ENCODE measurements at regions not wholly inside any gene's neighbourhood (a gene's known extent, or its start where the extent isn't known, plus 50 kb on each side); places are given as distances from the start of the nearest gene placed in this dataset.
A peak's percentile ranks its signal among the peaks of the same experiment; 100 is the strongest.

DNA sequence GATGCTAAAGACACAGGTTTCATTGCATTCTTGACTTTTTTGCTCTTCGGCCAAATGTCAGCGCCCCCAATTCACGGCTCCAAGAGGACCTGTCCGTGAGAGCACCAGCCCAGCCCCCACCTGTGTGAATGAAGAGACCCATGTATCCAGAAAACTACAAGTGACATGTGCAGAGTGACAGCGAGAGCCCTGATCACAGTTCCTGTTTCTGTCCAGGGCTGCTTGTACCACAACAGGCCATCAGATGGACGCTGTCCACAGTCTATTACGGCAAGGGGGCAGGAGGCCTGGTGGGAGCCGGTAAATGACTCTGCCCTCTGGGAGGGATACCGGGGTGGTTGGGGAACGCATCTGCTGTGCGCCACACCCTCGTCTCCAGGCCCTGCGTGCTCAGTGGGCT lies 520.9 kb upstream of the ID2 start:
- Histone ChIP-seq H3K36me3 (no peaks in the 10 kb centered on the region), H3K9ac (no peak overlapping the region), H3K4me3 (no peak overlapping the region), H3K9me3 (replicated peaks in 1 of 11) (peaks cover 0 to 13% (median 0%) of the 10 kb centered on the region in 11 experiments; a peak in 4 of 22 replicates), H3K4me1 (peaks cover 0 to 16% (median 12%) of the 10 kb centered on the region in 10 experiments; a peak in 12 of 20 replicates), H3K4me2 (0 out of 22 replicates have a peak overlapping the region, but pooled peaks of 1 of the 11 experiments have one; percentile 6), H3K27me3 (no peaks in the 10 kb centered on the region), H3K27ac (no peak overlapping the region), H4K20me1 (no peaks in the 10 kb centered on the region)
- TF ChIP-seq Cebpa-rat (IDR thresholded peaks at IDR 0.05): no peak

DNA sequence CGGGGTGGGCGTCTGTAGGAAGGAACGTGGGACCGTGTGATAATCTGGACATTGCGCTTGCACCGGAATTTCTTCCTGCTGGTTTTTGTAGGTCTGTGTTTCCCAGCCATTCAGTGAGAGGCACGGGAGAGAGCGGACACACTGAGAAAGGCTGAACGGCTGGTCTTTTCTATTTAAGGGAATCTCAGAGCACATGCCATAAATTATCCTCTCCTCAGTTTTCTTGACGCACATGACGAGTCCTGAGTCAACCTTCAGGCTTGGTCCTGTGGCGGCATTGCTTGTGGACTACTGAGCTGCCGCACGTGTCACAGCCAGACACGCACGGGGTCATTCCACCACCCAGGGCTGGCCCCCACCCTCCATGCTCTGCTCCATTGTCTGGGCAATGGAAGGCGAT lies 519.3 kb upstream of the ID2 start:
- TF ChIP-seq Cebpa-rat (IDR thresholded peaks at IDR 0.05): no peak
- 0 out of 22 replicates have a peak, but pooled peaks cover 0 to 3% (median 0%) of the 10 kb centered on the region in 11 experiments for H3K9me3 ChIP-seq (replicated peaks in 1 of 11)
- H3K9ac ChIP-seq: no peak overlapping the region
- peaks cover 0 to 16% (median 12%) of the 10 kb centered on the region in 10 experiments; a peak in 12 of 20 replicates for H3K4me1 ChIP-seq
- H3K27ac ChIP-seq: no peak overlapping the region
- H3K4me2 ChIP-seq: no peak overlapping the region
- H3K27me3 ChIP-seq: no peaks in the 10 kb centered on the region
- no peaks in the 10 kb centered on the region; a peak in 1 of 22 replicates for H4K20me1 ChIP-seq
- no peak overlapping the region for H3K4me3 ChIP-seq
- H3K36me3 ChIP-seq: no peaks in the 10 kb centered on the region

DNA sequence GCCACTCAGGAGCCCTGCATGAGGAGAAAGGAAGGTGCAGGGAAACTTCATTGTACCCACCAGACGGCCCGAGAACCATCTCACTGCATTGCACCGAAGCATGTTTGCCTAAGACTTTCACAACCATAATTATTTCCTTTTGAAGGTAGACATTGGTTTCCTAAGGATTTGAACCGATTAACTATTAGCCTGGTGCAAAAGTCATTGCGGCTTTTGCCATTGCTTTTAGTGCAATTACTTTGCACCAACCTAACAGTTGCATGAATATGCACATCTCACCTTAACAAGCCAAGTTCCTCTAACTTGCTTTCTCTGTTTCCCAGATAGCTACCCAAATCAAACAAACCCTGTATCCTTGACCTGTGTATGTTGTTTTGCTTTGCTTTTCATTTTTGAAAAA lies 516.3 kb upstream of the ID2 start:
- H3K4me1 ChIP-seq: peaks cover 0 to 15% (median 7%) of the 10 kb centered on the region in 10 experiments; a peak in 6 of 20 replicates
- TF ChIP-seq Cebpa-rat (IDR thresholded peaks at IDR 0.05): no peak
- no peaks in the 10 kb centered on the region for H3K27me3 ChIP-seq
- no peak overlapping the region for H3K9ac ChIP-seq
- H4K20me1 ChIP-seq: no peaks in the 10 kb centered on the region; a peak in 1 of 22 replicates
- no peak overlapping the region for H3K4me3 ChIP-seq
- no peak overlapping the region for H3K27ac ChIP-seq
- 0 out of 22 replicates have a peak, but pooled peaks cover 0 to 3% (median 0%) of the 10 kb centered on the region in 11 experiments for H3K9me3 ChIP-seq (replicated peaks in 1 of 11)
- no peak overlapping the region for H3K4me2 ChIP-seq
- no peaks in the 10 kb centered on the region for H3K36me3 ChIP-seq

DNA sequence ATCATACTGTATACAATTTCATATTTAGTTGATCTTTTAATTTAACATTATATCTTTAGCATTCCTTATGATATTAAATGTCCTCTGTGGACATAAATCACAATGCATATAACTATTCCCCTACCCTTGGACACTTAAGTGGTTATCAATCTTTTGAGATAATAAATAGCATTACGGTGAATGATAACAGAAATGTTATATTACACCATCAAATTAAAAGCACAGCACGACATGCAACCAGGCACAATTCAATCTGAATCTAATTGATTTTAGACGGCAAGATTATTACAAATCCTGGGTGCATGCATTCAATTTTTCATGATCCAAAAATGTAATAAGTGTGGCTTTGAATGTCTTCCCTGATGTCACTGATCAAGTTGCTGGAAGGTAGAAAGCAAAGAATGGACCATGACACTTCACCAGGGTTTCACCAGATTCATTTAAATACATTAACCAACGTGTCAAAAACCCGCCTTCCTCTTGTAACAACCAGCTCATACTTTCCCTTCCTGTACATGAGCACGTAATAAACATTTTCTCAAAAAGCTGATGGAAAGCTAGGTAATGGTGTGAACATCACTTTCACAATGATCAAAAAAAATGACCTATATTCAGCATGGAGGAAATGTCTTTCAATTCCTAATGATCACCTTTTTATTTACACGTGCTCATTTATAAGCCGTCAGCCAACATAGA lies 513.7 kb upstream of the ID2 start:
- Histone ChIP-seq H3K9ac (no peak overlapping the region), H3K4me3 (no peak overlapping the region), H3K9me3 (replicated peaks in 1 of 11) (0 out of 22 replicates have a peak, but pooled peaks cover 0 to 3% (median 0%) of the 10 kb centered on the region in 11 experiments), H3K27ac (no peak overlapping the region), H3K36me3 (no peaks in the 10 kb centered on the region), H3K27me3 (no peaks in the 10 kb centered on the region), H3K4me2 (no peak overlapping the region), H4K20me1 (no peaks in the 10 kb centered on the region; a peak in 1 of 22 replicates), H3K4me1 (peaks cover 0 to 17% (median 8%) of the 10 kb centered on the region in 10 experiments; a peak in 6 of 20 replicates)
- TF ChIP-seq Cebpa-rat (IDR thresholded peaks at IDR 0.05): no peak

DNA sequence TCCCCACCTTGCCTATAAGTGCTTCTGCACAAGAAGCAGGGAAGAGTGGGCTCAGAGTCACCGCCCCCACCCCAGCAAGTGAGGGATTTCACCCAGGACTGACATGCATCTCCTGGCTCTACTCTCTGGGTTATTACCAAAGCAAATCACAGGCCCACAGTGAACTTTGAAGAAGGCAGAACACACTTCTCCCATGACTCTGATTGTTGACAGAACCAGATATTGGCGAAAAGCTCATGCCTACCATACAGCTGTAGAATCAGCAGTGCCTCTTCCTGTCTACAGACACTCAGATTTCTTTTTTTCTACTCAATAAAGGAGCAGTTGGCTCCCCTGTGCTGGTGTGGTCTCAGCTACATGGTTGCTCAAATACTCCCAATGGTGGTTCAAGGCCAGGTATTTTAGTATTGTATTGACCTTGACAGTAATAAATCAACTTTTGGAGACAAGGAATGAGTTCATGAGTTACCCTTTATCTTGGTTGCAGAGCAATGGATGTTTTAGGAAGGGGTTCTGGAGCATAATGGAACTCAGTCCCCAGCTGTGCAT lies 512.9 kb upstream of the ID2 start:
- Histone ChIP-seq H3K27ac (no peak overlapping the region), H3K9ac (no peak overlapping the region), H3K9me3 (replicated peaks in 1 of 11) (0 out of 22 replicates have a peak, but pooled peaks cover 0 to 3% (median 0%) of the 10 kb centered on the region in 11 experiments), H3K36me3 (no peaks in the 10 kb centered on the region), H3K27me3 (no peaks in the 10 kb centered on the region), H3K4me2 (0 out of 22 replicates have a peak overlapping the region, but pooled peaks of 4 of the 11 experiments have one; percentile 0 to 33 (median 22)), H4K20me1 (no peaks in the 10 kb centered on the region; a peak in 1 of 22 replicates), H3K4me1 (peaks cover 0 to 17% (median 8%) of the 10 kb centered on the region in 10 experiments; a peak in 8 of 20 replicates), H3K4me3 (no peak overlapping the region)
- no peak for TF ChIP-seq Cebpa-rat (IDR thresholded peaks at IDR 0.05)

DNA sequence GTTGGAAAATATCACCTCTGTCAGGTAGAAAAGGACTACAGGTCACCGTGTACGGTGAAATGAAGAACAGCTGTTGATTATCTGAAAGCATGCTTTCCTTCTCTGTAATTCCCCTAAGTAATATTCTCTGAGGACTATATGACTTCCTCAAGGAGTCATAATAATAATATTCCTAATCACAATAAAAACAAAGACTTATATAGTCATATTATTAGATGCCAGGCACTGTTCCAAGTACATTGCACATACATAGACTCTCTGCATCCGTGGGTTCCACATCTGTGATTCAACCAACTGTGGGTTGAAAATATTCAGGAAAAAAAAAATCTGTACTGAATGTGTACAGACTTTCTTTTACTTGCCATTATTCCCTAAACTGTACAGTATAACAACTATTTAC lies 512.4 kb upstream of the ID2 start:
- Histone ChIP-seq H4K20me1 (no peaks in the 10 kb centered on the region; a peak in 1 of 22 replicates), H3K4me1 (peaks cover 2 to 19% (median 10%) of the 10 kb centered on the region in 10 experiments; a peak in 13 of 20 replicates), H3K4me2 (peak overlapping the region in 4 of 11 experiments; percentile 0 to 33 (median 22); a peak in 1 of 22 replicates), H3K9me3 (replicated peaks in 1 of 11) (0 out of 22 replicates have a peak, but pooled peaks cover 0 to 2% (median 0%) of the 10 kb centered on the region in 11 experiments), H3K36me3 (no peaks in the 10 kb centered on the region), H3K9ac (no peak overlapping the region), H3K27me3 (no peaks in the 10 kb centered on the region), H3K27ac (no peak overlapping the region), H3K4me3 (no peak overlapping the region)
- TF ChIP-seq Cebpa-rat (IDR thresholded peaks at IDR 0.05): no peak

DNA sequence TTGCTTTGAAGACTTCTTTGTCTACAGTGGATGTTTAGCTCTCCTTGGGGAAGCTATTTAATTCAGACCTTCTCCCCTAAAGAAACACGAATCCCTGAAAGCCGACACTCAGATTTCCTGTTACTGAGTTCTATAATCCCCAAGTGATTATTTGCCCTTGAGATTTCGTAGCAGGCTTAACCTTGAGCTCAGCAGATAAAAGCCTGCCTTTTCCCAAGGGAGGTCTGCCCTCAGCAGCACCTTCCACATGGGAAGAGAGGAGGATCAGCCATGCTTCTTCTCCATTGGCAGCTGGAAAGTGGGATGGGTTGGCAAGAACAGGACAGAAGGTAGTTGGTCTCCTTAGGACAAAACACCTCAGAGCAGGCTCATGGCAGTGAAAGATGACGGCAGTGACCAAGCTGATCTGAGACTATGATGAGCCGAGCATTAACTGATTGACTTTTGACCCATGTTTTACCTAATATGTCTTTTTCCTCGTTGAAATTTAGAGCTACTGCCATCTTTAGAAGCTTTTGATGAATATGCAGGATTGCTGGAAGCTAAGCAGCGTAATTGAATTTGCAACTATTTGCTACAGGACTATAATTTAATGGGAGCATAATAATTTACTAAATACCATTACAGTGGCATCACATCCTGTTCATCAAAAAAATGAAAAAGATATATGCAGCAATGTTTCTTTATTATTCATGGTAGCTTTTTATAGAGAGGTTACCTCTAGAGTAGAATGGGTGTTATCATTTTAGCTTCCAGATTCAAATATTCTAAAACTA lies 511.1 kb upstream of the ID2 start:
- Histone ChIP-seq H3K27me3 (no peaks in the 10 kb centered on the region), H3K4me1 (peaks cover 4 to 22% (median 14%) of the 10 kb centered on the region in 10 experiments; a peak in 13 of 20 replicates), H3K36me3 (no peaks in the 10 kb centered on the region), H3K9me3 (replicated peaks in 1 of 11) (peaks cover 0 to 5% (median 0%) of the 10 kb centered on the region in 11 experiments; a peak in 1 of 22 replicates), H3K9ac (no peak overlapping the region), H4K20me1 (no peaks in the 10 kb centered on the region; a peak in 1 of 22 replicates), H3K27ac (no peak overlapping the region), H3K4me2 (peak overlapping the region in 7 of 11 experiments; percentile 18 to 38 (median 30); a peak in 12 of 22 replicates), H3K4me3 (no peak overlapping the region)
- TF ChIP-seq Cebpa-rat (IDR thresholded peaks at IDR 0.05): no peak

DNA sequence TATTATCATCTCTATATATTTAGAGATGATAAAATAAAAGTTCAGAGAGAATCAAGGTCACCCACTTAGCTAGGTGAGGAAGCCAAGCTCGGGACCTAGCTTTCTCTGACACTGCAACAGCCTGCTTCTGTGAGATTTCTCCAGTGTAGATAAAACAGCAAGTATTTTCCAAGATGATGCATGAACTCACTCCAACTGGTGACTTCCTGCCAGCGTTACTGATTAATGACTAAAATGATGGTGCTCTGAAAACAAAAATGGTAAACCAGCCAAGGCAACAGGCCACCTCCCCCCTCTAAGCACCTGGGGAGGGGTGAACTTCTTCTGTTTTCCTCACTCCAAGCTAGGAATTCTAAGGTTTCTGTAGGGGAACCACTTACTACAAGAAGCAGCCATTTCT lies 510.2 kb upstream of the ID2 start:
- Histone ChIP-seq H3K9ac (no peak overlapping the region), H3K4me2 (no peak overlapping the region), H4K20me1 (no peaks in the 10 kb centered on the region; a peak in 1 of 22 replicates)

More for the DNA sequence above, 510.2 kb upstream of the ID2 start:
- peaks cover 0 to 7% (median 0%) of the 10 kb centered on the region in 11 experiments; a peak in 1 of 22 replicates for H3K9me3 ChIP-seq (replicated peaks in 1 of 11)
- no peak overlapping the region for H3K4me3 ChIP-seq
- H3K27ac ChIP-seq: no peak overlapping the region
- no peaks in the 10 kb centered on the region for H3K27me3 ChIP-seq
- H3K4me1 ChIP-seq: peaks cover 6 to 24% (median 16%) of the 10 kb centered on the region in 10 experiments; a peak in 14 of 20 replicates
- no peak for TF ChIP-seq Cebpa-rat (IDR thresholded peaks at IDR 0.05)
- no peaks in the 10 kb centered on the region for H3K36me3 ChIP-seq

Measured in BLaER1 treated with 17β-estradiol and CSF1 and Interleukin-3, amounts not matched to agents 10 nM and 100 nM (cell line).